ENCODE measurements at regions not wholly inside any gene's neighbourhood (a gene's known extent, or its start where the extent isn't known, plus 50 kb on each side); places are given as distances from the start of the nearest gene placed in this dataset.

GRCh38 chr15:69983696-69984265 is 113.9 kb downstream of the TLE3 start:
- no peaks in the 10 kb centered on the region for H3K9me3 Mint-ChIP-seq
- DNase-seq (ENCODE audit: low spot score) = no peak
- no peaks in the 10 kb centered on the region for H3K4me1 Mint-ChIP-seq (ENCODE audit: low read depth)
- no peaks in the 10 kb centered on the region for H3K36me3 Mint-ChIP-seq (ENCODE audit: low read depth)
- peaks cover 11% of the 10 kb centered on the region for H3K27me3 Mint-ChIP-seq (ENCODE audit: low read depth)
- H3K4me3 Mint-ChIP-seq (ENCODE audit: low read depth) = no peak overlapping the region
- intact Hi-C loops (cut with micrococcal nuclease) = no loop called here
- no peak overlapping the region for H3K27ac Mint-ChIP-seq

DNA sequence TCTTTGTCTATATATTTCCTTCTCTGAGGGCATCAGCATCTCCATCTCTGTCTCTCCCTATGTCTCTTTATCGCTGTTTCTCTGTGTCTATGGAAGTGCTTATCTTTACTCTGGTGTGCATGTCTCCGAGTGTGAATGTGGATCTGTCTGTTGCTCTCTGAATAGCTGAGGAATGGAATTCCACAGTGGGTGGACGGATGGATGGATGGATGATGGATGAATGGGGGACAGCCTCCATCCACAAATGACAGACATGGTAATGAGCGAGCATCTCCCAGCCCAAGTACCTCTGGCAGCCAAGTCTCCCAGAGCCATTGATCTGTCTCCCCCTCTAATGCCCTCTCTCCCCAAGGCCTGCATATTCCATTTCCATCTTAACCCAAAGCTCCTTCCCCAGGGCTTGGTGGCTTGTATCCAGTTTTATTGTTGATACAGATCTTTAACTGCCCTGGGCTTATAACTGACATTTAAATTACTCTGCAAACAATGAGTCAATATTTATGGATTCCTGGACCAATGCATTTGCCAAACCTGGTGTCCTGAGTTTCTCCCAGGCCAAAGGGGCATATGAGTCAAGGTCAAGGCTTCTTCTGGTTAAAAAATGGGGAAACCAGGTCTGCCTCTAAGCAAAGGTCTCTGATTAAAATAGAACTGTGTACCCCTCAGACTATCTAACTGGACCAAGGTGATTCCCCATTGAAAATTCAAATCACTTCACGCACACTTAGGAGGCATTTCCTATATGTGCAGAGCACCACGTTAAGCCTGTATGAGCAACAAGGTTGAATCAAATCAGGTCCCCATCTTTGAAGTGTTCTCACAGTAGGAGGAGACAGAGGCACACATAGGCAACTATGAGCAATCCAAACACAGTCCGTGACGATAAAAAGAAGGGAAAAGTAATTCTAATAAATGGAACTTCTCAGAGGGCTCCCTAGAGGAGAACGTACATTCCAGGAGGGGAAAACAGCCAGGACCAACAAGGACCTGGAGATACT is 109.9 kb downstream of the TLE3 start:
- H3K4me3 Mint-ChIP-seq (ENCODE audit: low read depth) = no peak overlapping the region
- intact Hi-C loops (cut with micrococcal nuclease) = no loop called here
- no peaks in the 10 kb centered on the region for H3K4me1 Mint-ChIP-seq (ENCODE audit: low read depth)
- H3K9me3 Mint-ChIP-seq = no peaks in the 10 kb centered on the region
- DNase-seq (ENCODE audit: low spot score) = no peak
- H3K27ac Mint-ChIP-seq = no peak overlapping the region
- no peaks in the 10 kb centered on the region for H3K36me3 Mint-ChIP-seq (ENCODE audit: low read depth)
- peaks cover 10% of the 10 kb centered on the region for H3K27me3 Mint-ChIP-seq (ENCODE audit: low read depth)

DNA sequence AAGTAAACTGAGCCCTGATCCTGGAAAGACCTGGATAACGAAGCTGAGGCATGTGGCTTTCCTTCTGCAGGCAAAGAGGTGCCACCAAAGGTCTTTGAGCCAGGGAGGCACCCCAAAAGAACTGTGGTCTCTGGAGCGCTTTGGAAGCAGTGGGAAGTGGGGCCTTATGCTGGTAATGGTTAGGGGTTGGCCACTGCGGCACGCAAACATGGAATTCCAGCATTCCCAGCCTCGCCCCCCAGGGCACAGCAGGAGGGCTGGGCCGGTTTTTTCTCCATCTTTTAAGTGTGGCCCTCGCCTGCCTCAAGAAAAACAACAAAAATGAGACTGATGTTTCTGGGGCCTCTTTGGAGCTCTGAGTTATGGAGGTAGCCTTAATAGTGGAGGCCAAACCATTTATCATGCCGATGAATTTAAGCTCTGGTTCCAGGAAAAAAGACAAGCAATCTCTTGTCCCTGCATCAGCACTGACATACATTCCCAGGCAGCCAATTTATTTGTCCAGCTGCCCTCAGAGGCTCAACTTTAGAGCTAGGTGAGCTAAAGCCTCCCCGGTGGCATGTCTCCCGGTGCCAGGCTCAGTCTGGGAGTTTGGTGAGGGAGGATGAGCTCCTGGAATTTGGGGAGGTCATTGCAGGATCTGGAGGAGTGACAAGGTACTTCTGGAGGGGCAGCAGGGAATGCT is 109.0 kb downstream of the TLE3 start:
- intact Hi-C loops (cut with micrococcal nuclease) = no loop called here
- DNase-seq (ENCODE audit: low spot score) = no peak
- Mint-ChIP-seq H3K4me3 (ENCODE audit: low read depth) (no peak overlapping the region), H3K36me3 (ENCODE audit: low read depth) (no peaks in the 10 kb centered on the region), H3K27ac (no peak overlapping the region), H3K4me1 (ENCODE audit: low read depth) (no peaks in the 10 kb centered on the region), H3K27me3 (ENCODE audit: low read depth) (peaks cover 10% of the 10 kb centered on the region), H3K9me3 (no peaks in the 10 kb centered on the region)

GRCh38 chr15:69990566-69991421 is 106.9 kb downstream of the TLE3 start:
- H3K9me3 Mint-ChIP-seq = no peaks in the 10 kb centered on the region
- intact Hi-C loops (cut with micrococcal nuclease) = no loop called here

DNA sequence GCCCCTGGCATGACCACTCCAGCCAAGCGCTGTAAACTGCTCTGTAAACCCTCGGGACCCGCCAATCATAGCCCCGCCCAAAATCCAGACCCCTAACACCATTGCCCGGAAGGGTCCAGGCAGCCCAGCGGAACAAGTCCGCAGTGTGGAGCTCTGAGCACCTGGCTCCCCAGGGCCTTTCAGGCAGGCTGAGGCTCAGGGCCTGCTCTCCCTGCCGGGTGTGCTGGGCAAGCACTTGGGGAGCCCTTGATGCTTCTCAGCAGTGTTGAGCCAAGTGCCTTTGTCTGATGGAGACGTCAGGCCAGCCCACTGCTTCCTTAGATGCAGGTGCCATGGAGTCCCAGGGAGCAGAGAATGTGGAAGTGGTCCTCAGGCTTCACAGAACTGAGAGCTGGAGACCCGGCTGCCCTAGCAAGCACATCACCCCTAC is 106.2 kb downstream of the TLE3 start:
- intact Hi-C loops (cut with micrococcal nuclease) = no loop called here
- Mint-ChIP-seq H3K27ac (no peak overlapping the region), H3K4me3 (ENCODE audit: low read depth) (no peak overlapping the region)

More at GRCh38 chr15:69990566-69991421, 106.9 kb downstream of the TLE3 start:
- Mint-ChIP-seq H3K4me1 (ENCODE audit: low read depth) (no peaks in the 10 kb centered on the region), H3K36me3 (ENCODE audit: low read depth) (no peaks in the 10 kb centered on the region), H3K4me3 (ENCODE audit: low read depth) (no peak overlapping the region), H3K27ac (no peak overlapping the region), H3K27me3 (ENCODE audit: low read depth) (peaks cover 3% of the 10 kb centered on the region)
- no peak for DNase-seq (ENCODE audit: low spot score)

DNA sequence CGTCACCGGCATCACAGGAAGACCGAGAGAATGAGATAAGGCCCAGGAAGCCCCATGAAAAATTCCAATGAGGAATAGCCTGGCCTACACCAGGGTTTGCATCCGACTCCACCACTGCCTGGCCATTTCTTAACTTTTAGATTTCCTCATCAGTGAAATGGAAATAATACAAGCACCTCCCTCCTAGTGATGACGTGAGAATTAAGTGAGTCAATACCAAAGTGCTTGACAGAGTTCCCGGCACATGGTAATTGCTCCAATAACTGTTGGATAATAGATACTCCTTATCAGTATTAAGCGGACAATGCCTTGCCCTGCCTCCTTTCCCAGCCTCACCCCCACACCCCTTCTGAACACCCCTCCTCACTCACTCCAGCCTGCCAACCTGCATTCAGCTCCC is 105.4 kb downstream of the TLE3 start:
- H3K36me3 Mint-ChIP-seq (ENCODE audit: low read depth) = no peaks in the 10 kb centered on the region
- H3K27me3 Mint-ChIP-seq (ENCODE audit: low read depth) = peaks cover 1% of the 10 kb centered on the region
- no peak overlapping the region for H3K27ac Mint-ChIP-seq
- DNase-seq (ENCODE audit: low spot score) = no peak
- intact Hi-C loops (cut with micrococcal nuclease) = no loop called here
- H3K4me1 Mint-ChIP-seq (ENCODE audit: low read depth) = no peaks in the 10 kb centered on the region
- no peaks in the 10 kb centered on the region for H3K9me3 Mint-ChIP-seq
- no peak overlapping the region for H3K4me3 Mint-ChIP-seq (ENCODE audit: low read depth)

More for the DNA sequence above, 106.2 kb downstream of the TLE3 start:
- Mint-ChIP-seq H3K4me1 (ENCODE audit: low read depth) (no peaks in the 10 kb centered on the region), H3K27me3 (ENCODE audit: low read depth) (peaks cover 3% of the 10 kb centered on the region), H3K36me3 (ENCODE audit: low read depth) (no peaks in the 10 kb centered on the region), H3K9me3 (no peaks in the 10 kb centered on the region)
- DNase-seq (ENCODE audit: low spot score) = no peak

DNA sequence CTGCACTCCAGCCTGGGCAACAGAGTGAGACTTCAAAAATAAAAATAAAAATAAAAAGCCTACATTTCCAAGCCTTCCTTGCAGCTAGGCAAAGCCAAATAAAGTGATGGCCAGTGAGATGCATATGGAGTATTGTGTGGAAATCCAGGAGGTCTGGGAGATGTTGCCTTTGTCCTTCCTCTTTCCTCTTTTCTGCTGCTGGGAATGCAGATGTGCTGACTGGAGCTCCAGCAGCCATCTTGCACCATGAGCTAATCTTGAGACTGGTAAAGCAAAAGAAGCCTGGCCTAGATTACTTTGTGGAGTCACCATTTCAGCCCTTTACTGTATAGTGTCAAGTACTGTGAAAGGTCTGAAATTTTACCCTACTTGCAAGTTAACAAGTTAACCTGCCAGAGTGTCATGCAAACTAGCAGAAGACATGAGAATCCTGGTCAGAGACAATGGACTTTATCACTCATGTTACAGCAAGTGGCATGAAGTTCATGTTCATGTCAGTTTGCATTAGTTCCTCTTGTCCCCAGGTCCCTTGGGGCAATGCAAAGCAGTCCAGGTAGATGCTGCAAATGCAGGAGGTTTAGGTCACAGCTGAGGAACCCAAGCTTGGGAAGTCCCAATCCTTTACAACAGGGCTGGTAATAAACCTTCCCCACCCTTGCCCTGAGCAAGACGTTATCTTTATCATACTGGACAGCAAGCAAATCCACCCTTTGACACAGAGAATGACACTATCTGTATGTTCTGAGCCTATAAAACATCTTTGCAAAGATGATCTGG is 103.1 kb downstream of the TLE3 start:
- no peaks in the 10 kb centered on the region for H3K36me3 Mint-ChIP-seq (ENCODE audit: low read depth)
- no peaks in the 10 kb centered on the region for H3K4me1 Mint-ChIP-seq (ENCODE audit: low read depth)
- no peak overlapping the region for H3K4me3 Mint-ChIP-seq (ENCODE audit: low read depth)
- H3K27me3 Mint-ChIP-seq (ENCODE audit: low read depth) = peaks cover 1% of the 10 kb centered on the region
- intact Hi-C loops (cut with micrococcal nuclease) = no loop called here
- no peak for DNase-seq (ENCODE audit: low spot score)
- no peak overlapping the region for H3K27ac Mint-ChIP-seq
- no peaks in the 10 kb centered on the region for H3K9me3 Mint-ChIP-seq

DNA sequence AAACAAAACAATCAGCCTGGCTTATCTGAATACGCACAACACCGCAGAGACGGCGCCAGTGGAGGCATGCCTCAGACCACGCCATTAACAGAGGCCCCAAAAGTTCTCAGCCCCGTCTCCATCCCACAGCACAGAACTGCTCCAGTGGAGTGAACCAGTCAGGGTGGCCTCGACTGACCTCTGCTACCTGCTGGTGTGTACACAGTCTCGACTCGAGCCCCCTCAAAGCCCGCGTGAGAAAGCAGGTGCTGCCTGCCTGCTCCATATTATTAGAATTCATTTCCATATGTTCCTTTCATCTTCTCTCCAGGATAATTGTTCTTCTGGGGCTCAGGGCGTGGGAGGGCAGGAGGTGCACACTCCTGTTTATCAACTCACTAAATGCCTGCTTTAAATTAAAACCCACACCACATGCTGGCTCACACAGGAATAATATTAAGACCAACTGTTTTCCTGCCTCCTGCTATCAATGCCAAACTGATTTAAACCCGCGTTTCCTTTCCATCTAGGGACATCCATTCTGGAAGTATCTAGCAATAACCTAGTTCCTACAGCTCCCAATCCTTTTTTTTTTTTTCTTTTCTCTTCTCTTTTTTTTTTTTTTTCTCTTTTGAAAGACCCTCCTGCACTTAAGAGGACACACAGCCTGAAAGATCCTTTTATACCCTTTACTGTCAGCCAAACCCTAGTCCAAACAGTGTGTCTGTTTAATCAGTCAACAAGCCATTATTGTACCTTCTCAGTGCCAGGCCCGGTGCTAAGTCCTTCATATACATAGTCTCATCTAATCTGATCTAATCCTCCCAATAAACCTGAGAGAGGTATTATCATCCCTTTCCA is 101.2 kb downstream of the TLE3 start:
- Mint-ChIP-seq H3K27me3 (ENCODE audit: low read depth) (peaks cover 4% of the 10 kb centered on the region), H3K27ac (no peak overlapping the region), H3K4me1 (ENCODE audit: low read depth) (no peaks in the 10 kb centered on the region), H3K4me3 (ENCODE audit: low read depth) (no peak overlapping the region), H3K36me3 (ENCODE audit: low read depth) (no peaks in the 10 kb centered on the region), H3K9me3 (no peaks in the 10 kb centered on the region)
- intact Hi-C loops (cut with micrococcal nuclease) = no loop called here
- no peak for DNase-seq (ENCODE audit: low spot score)

DNA sequence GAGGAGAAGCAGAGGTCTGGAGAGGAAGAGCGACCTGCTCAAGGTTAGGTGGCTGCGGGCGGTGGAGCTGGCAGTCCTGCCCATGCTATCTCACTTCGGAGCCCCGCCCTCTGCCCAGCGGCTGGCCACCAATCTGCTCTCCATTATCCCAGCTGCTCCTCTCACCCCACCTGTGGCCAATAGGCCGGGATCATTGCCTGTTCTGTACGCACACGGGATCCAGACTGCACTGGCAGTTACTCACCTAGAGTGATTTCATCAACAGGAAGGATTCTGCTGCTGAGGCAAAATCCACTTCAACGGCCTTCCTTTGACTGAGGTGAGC is 100.6 kb downstream of the TLE3 start:
- no peak for DNase-seq (ENCODE audit: low spot score)
- no peaks in the 10 kb centered on the region for H3K36me3 Mint-ChIP-seq (ENCODE audit: low read depth)
- intact Hi-C loops (cut with micrococcal nuclease) = no loop called here
- peaks cover 4% of the 10 kb centered on the region for H3K27me3 Mint-ChIP-seq (ENCODE audit: low read depth)
- H3K9me3 Mint-ChIP-seq = no peaks in the 10 kb centered on the region
- H3K4me1 Mint-ChIP-seq (ENCODE audit: low read depth) = no peaks in the 10 kb centered on the region
- no peak overlapping the region for H3K4me3 Mint-ChIP-seq (ENCODE audit: low read depth)
- no peak overlapping the region for H3K27ac Mint-ChIP-seq
